ENCODE measurements at regions not wholly inside any gene's neighbourhood (a gene's known extent, or its start where the extent isn't known, plus 50 kb on each side); places are given as distances from the start of the nearest gene placed in this dataset.

GRCh38 chr6:30830438-30830837, 53.9 kb upstream of the DDR1 start:
- no peak for TF ChIP-seq CTCF (IDR thresholded peaks at IDR 0.05)
- no peak for TF ChIP-seq POLR2A (IDR thresholded peaks at IDR 0.05)
